ENCODE measurements at regions not wholly inside any gene's neighbourhood (a gene's known extent, or its start where the extent isn't known, plus 50 kb on each side); places are given as distances from the start of the nearest gene placed in this dataset.

DNA sequence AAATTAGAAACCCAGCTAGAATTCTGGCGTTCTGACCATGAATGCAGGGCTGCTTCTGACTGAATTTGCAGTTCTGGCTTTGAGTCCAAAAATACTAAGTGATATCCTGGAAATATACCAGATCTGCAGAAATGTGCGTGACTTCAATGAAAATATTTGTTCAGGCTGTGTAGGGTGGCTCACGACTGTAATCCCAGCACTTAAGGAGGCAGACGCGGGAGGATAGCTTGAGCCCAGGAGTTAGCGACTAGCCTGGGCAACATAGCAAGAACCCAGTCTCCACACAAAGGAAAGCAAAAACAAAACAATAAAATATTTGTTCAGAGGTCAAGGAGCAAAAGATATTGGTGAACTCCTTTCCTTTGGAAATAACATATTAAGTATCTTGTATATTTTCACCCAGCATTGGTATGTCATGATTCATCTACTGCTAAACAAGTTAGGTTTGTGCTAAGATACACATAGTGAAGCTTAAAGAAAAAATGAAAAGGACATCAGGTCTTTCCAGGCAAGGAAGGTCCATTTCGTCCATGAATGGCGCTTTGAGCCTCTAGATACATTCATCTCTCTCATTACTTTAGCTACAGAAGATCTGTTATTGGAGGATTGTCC is 239.2 kb downstream of the CMPK2 start:
- DNase-seq (ENCODE audit: low spot score): no peak

DNA sequence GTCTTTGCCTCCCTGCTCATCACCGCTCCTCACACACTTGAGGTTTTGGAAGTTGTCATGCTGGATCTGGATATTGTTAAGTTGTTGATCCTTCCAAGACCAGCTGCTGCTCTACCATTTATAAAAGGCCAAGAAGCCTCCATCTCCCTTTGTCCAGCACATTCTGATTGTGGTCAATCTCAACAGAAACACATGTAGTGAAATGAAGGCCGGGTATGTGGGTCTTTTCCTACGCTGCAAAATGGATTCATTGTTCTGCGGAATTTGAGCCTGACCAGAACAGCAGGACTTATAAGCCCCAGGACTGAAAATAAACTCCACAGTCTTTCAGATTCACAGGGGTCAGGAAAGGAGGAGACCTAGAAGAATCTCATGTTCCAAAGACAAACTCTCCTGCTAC is 238.4 kb downstream of the CMPK2 start:
- no peak for DNase-seq (ENCODE audit: low spot score)

DNA sequence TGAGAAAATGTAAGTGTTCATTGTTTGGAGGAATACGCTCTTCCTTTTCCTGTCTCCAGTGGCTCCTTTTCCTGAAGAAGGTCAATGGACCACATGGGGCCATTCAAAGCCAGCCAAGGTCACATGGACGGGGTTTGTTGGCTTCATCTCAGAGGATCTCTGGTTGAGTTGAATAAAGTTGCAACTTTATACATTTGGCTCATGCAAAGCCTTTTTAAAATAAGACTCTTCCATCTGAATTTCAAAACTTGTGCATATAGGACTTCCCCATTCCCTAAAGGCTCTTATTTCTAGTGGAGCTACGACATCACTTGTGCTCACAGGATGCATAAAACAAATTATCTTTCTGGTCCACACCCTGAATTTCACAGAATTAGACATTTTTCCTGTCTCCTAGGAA is 235.5 kb downstream of the CMPK2 start:
- no peak for DNase-seq (ENCODE audit: low spot score)

DNA sequence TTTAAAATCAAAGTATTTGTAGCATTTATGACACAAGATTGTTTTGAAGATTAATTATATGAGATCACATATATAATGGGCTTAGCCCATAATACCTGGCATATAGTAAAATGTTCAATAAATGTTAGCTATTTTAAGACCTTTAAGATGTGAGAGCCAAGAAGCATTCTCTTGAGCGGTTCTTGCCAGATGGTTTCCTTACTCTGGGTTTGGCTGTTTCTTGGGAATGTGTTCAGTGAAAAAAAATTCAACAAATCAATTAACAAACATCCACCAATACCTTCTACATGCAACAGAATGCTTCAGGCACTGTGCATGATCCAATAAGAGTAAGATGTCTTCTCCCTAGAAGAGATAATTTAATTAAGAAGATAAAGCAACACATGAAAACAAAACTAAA is 230.4 kb downstream of the CMPK2 start:
- no peak for DNase-seq (ENCODE audit: low spot score)

DNA sequence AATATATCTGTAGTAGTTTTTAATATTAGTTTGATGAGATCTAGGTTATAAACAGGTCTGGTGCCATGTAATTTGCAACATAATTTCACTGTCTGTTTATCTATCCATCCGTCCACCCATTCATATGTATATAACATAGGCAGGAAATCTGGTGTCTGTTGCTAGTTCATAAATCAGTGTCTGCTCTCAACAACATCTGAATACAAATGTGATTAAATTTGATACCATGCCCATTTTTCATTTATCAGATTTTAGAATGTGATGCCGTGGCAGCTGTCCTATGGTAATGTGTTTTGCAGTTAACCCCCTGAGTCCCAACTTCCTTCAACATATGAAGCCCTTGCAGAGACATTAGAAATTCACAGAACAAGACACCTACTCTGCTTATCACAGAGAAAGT is 228.4 kb downstream of the CMPK2 start:
- no peak for DNase-seq (ENCODE audit: low spot score)

DNA sequence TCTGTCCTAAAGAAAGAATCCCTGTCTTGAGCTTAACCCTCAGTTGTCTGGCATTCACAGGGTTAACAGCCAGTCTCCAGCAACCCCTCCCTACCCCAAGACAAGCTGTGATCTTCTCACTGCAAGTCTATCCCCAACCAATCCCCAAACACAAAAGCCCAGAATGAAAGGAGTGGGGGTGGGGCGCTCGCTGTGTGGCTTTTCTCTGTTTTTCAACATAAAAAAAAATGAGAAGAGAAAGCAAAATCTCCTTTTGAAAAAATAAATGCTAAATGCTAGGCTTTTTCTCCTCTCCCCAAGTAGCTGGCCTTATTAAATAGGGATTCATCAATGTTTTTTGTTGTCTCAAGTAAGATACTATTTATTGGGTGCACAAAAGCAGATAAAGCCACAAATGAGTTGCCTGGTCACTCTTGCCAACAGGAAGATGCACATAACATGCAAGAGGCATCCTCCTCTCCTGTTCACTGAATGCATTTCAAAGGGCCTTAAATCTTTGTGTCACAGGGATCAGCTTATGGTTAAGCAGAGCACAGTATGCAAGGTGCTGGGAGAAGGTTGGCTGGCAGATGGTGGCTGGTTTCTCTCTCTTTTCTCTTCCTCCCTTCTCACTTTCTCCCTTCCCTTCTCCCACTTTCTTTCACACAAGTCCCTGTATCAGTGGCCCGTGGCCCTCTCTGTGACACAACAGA is 225.6 kb downstream of the CMPK2 start:
- no peak for DNase-seq (ENCODE audit: low spot score)

DNA sequence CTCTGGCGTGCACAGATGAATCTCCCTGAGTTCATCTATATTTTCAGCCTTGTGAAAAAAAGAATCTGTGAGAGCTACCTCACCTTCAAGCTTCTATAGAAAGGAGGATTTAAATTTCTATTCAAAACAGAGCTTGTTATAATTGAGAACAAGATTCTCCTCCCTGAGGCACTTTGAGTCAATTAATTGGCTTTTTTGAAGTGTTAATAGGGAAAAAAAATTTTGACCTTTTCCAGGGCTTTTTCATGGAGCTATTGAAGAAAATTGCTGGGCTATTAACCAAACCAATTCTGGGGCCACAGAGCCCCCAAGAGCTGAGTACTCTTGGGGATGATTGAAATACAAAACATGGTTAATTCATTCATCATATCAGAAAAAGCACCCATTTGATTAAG is 225.1 kb downstream of the CMPK2 start:
- no peak for DNase-seq (ENCODE audit: low spot score)

DNA sequence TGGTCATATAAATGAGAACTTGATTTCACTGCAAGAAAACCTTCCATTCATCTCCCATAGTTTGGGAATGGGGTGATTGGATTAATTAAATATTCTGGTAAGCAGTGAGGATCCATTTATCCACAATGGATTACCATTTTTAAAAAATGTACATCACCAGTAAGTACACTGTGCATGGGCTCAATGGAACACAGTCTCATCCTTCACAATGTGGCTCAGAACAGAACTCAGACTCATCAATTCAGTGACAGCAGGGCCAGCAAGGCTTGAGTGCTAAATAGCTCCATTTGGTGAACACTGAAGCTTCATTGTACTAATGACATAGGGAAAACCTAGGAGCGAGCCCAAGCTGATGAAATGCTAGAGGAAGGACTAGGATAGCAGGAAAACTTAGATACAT is 223.8 kb downstream of the CMPK2 start:
- DNase-seq (ENCODE audit: low spot score): no peak

DNA sequence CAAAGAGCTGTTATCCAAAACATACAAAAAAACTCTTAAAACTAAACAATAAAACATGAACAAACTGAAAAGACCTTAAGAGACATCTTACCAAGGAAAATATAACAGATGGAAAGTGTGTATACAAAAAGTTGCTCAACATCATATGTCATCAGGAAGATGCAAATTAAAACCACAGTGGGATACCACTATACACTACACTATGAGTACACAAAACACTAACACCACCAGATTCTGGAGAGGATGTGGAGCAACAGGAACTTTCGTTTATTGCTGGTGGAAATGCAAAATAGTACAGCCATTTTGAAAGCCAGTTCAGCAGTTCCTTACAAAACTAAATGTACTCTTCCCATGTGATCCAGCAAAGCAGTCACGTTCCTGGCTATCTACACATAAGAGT is 221.4 kb downstream of the CMPK2 start:
- no peak for DNase-seq (ENCODE audit: low spot score)

DNA sequence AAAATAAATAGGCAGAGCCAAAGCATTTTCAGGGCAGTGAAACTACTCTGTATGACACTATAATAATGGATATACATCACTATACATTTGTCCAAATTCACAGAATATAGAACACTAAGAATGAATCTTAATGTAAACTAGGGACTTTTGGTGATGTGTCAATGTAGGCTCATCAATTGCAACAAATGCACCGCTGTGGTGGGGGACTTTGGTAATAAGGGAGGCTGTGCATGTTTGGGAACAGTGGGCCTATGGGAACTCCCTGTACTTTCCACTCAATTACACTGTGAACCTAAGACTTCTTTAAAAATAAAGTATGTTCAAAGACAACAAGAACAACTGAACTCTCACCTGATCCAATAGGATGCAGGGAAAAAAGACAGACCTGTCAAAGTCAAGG is 220.7 kb downstream of the CMPK2 start:
- DNase-seq (ENCODE audit: low spot score): no peak

DNA sequence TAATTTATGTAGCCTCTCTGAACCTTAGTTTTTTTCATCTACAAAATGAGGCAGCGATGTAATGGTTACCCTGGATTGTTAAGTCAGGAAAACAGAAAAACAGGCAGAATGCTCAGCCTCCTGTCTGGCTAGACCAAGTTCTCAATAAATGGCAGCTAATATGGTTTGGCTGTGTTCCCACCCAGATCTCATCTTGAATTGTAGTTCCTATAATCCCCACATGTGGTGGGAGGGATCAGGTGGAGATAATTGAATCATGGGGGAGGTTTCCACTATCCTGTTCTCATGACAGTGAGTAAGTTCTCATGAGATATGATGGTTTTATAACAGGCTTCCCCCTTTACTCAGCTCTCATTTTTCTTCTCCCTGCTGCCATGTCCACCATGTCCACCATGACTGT is 220.0 kb downstream of the CMPK2 start:
- DNase-seq (ENCODE audit: low spot score): no peak

DNA sequence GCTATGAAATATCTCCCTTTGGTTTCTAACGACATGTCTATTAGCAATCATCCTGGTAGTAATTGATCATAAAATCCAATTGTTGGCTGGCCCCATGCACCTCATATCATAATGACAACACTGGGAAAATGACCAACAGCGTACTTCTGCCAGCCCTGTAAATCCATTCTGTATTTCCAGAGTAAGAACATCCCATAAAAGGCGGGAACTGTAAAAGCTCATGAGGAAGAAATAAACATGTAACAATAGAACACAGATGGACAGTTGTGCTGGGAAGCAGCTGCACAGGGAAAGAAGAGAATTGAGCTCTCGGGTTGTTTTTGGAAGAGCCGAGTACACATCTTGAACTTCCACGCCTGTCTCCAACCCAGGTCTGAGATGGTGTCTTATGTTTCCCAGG is 218.7 kb downstream of the CMPK2 start:
- DNase-seq (ENCODE audit: low spot score): no peak

DNA sequence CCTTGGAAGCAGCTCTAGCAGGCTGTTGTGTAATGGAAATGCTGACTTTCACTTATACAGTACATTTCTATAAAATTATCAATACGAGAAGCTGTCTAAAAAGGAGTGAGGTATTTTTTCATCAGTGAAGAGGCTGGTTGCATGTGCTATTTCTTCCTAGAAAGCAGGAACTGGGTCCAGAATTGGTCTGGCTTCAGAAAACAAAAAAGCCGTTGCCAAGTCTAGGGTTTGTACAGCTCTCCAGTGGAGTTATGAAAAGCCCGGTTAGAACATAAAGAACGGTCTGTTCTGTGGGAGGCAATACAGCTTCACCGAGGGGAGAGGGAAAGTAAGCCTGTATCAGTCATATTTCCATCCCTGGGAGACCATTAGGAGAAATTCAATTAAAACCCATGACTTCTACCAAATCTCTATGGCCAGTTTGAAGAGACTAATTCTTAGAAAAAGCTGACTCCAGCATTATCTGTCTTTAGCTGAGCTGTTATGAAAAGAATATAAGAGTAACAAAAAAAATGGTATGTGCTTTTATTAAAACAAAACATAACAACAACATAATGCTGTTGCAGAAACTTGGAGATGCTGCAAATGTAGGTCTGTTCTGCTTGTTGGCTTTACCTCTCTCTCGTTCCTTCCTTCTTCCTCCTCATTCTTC is 217.0 kb downstream of the CMPK2 start:
- no peak for DNase-seq (ENCODE audit: low spot score)

DNA sequence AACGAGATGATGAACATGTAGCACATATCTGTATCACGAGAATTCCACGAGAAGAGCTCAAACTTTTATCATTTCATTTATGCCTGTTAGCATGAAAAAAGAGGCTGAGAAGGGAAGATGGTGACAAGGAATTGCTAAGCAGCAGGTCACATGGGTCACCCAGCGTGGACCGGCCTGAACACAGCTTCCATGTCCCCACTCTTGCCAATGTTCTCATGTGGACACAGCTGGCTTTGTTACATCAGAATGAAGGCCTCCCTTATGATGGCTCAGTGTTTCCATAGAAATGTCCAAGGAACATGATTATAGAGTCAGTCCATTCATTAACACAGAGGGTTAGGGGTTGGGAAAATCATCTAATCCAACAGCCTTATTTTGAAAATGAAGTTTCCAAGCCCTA is 215.4 kb downstream of the CMPK2 start:
- no peak for DNase-seq (ENCODE audit: low spot score)

DNA sequence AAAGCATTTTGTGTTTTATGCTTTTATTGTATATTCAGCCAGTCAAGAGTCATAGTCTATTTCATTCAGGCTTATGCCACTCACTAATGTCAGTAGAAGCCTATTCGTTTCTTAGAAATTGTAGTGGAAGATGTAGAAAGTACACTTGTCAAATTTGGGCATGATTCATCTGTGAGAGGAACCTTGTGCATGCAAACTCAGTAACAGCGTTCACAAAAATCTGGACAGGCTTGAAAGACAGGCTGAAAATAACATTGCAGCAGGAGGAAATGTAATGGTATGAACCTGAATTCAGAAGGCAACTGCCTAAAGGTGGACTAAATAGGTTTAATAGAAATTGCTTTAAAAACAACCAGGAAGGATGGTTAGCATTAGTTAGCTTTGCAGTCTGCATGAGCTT is 213.5 kb downstream of the CMPK2 start:
- no peak for DNase-seq (ENCODE audit: low spot score)

DNA sequence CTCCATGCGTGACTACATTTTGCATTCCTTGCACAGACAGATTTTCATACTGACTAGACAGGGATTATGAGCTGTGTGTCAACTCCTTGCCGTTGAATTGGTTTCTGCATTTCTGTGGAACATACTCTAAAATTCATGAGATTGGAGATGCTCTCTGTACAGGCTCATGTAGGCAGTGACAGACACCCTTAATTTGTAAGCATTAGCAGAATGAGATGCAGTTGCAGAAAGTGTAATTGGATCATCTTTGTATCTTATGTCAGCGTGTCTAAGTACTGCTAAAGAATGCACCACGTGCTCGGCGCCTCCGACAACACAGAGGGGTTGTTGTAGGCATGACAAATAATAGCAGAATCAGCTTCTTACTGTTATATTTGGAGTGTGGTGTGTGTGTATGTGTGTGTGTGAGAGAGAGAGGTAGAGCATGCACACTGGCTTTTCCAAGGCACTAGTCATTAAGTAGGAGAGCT is 212.4 kb downstream of the CMPK2 start:
- no peak for DNase-seq (ENCODE audit: low spot score)

DNA sequence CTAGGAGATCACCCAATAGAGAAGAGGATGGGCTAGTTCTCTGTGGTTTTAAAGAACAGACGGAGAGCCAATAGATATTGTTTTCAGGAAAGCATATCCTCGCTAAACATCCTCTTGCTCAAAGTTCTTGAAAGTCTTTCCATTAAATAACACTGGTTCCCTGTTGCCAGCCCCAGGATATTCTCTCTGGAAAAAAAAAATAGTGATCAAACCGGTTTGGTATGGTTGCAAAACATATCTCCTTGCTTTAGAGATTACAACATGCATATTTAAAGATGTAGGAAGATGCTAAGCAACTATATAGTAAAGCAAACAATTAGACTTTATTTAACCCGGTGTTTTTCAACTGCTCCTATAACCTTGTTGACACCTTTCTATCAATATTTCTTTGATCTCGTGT is 211.4 kb downstream of the CMPK2 start:
- DNase-seq (ENCODE audit: low spot score): no peak

DNA sequence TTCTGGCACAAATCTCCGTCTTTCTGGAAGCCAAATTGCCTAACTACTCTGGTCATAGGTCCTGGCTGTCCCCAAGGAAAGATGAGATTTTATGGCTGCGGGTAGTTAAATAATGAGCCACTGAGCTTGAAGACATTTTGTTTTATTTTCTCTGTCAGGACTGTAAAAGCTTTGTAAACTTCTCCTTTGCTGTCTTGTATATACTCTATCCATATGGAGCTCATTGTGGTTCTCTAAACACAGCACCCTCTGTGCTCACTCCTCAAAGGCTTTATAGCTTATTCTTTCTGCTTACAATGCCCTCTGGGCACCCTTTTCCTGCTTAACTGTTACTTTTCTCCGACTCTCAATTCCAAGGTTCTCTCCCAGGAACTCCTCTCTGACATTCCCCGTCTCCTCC is 209.1 kb downstream of the CMPK2 start:
- DNase-seq (ENCODE audit: low spot score): no peak

DNA sequence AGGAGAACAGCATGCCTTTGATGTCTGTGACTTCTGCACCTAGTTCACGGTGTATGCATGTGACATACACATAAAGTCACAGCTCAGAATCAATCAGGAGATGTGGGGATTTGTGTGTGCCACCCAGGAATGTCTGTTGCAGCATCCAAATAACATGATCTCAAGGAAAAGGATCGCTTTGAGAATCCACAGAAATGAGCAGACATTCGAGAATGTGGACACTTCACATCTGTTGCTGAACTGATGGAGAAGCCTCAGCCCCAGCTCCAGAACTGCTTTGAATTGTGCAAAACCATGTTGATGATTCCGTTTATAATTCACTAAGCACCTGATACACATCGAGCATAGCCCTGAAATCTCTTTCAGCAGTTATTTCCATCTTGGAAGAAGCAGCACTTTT is 208.6 kb downstream of the CMPK2 start:
- no peak for DNase-seq (ENCODE audit: low spot score)

DNA sequence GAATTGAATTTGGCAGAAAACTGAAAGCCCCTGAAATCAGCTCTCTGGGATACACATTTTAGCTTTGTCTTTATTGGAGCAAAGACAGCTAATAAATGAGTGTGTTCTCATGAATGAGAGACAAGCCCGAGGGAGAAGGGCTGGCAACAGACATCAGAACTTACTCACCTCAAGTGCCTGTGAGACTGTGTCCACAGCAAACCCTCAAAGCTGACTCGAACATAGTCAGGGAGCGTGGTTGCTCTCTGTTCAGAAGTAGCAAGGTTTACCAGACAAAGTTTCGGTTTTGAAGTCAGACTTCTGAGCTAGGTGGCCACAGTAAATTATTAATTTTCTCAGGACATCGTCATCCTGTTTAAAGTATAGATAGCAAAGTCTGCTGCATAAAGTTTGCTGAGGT is 207.9 kb downstream of the CMPK2 start:
- DNase-seq (ENCODE audit: low spot score): no peak

DNA sequence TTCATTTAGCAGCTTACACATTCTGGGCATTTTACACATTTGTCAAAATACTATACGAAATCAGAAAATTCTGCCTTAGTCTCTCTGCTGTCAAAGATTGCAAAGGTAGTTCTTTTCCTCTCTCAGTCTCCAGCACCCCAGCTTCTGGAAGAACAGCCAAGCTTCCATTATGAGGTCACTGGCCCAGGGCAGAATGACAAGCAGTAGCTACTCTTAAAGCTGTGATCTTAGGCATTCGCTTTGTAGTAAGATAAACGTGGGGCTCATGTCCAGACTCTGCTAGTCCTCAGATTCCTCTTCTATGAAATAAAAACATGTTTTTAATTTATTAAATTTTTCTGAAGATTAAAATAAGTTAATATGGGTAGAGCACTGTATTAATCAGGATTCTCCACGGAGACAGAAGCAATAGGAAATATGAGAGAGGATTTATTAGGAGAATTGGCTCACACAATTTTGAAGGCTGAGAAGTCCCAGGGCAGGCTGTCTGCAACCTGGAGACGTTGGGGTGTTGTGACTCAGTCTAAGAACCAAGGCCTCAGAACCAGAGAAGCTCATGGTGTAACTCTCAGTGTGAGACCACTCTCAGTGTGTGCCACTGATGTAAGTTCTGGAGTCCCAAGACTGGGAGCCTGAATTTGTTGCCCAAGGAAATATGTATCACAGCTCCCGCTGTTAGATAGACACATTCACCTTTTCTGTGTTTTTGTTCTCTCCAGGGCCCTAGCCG is 201.2 kb downstream of the CMPK2 start:
- DNase-seq (ENCODE audit: low spot score): no peak

DNA sequence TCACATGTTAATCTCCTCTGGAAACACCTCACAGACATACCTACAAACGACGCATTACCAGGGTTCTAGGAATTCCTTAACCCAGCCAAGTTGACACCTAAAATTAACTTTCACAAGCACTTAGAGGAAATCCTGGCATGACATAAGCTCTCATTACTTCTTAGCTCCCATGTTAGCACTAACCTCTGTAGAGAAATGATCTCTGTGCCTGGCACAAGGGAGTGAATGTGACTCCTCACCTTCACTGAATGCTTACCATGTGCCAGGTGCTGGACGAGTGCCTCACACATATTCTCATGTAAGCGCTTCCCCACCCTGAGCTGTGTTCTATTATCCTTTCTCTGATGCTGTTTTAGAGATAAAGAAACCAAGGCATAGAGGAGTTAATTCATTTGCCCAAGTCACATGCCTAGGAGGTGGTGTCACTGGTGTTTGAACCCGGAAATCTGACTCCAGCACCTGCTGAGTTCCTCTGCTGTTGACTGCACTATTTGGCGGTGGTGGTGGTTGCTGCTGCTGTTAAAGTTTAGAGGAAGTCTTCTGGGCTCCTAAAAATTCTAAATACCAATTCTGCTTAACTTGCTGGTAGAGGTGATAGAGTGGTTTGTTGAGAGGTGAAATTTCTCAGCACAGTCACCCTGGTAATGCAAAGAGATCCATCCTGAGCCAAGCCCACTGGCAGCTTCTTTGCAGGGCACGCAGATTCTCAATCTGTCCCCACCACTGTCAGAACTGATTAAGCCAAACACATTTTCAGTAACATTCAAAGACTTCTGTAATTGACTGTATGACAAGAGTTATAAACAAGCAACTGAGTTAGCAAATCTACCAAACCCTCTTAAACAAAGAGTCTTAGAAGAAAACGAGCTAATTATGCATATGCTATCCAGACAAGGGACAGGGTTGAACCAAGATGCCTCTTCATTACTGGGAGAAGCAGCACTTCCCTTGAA is 200.3 kb downstream of the CMPK2 start:
- no peak for DNase-seq (ENCODE audit: low spot score)
